ENCODE measurements at regions not wholly inside any gene's neighbourhood (a gene's known extent, or its start where the extent isn't known, plus 50 kb on each side); places are given as distances from the start of the nearest gene placed in this dataset.
"Not testable (repeated sequence)": the region's sequence is repeated elsewhere in the genome, so short reads cannot be mapped to it uniquely, and the experiment has no call there.

DNA sequence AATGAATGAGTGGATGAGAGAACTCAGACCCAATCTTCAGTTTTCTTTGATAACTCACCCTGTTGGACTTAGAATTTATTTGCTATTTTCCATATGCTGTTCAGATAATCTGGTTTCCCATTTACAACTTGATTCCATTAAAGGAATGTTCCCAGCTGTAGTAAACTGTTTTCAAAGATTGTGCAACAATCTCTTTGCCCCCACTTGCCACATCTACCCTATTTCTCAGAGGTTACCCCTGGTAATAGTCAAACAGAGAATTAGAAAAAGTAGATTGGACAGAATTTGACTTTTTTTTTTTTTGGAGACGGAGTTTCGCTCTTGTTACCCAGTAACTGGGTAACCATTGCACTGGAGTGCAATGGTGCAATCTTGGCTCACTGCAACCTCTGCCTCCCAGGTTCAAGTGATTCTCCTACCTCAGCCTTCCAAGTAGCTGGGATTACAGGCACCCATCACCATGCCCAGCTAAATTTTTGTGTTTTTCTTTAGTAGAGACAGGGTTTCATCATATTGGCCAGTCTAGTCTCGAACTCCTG lies 93.4 kb upstream of the SIX2 start:
- Histone ChIP-seq H3K27me3 (ENCODE audit: control insufficient read depth, insufficient read depth, low read length) (no peaks in the 10 kb centered on the region), H3K36me3 (ENCODE audit: control insufficient read depth, insufficient read depth, low read length) (no peaks in the 10 kb centered on the region), H3K4me3 (ENCODE audit: low read depth, low read length) (no peak overlapping the region), H3K9me3 (ENCODE audit: control insufficient read depth, insufficient read depth, low read length) (peaks cover 1% of the 10 kb centered on the region), H3K4me1 (ENCODE audit: control insufficient read depth, insufficient read depth, low read length) (no peaks in the 10 kb centered on the region), H3K27ac (ENCODE audit: low read depth, low read length) (no peak overlapping the region)
- WGBS (ENCODE audit: insufficient coverage), result no CpG with 5 or more reads among the region's 3 CpGs
- DNase-seq (ENCODE audit: low read depth in 4 of 6, low spot score in 6 of 6), result no peak

DNA sequence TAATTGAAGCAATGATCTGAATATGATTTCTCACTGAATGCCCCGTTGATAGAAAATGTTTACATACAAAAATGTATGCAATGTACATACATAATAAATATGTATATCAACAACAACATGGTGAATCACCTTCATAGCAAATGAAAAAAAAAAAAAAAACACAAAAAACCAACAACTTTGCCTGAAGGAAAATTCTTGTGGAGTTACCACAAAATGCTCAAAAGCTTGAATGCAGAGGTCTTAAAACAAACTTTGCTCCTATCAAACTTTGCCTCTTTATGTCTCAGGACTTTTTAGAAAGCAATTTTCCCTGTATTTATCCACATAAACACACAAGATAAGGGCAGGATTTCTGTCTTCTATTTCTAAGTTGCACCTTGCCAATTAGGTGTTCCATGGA lies 92.9 kb upstream of the SIX2 start:
- H3K9me3 ChIP-seq (ENCODE audit: control insufficient read depth, insufficient read depth, low read length), result no peaks in the 10 kb centered on the region
- no peaks in the 10 kb centered on the region for H3K36me3 ChIP-seq (ENCODE audit: control insufficient read depth, insufficient read depth, low read length)
- WGBS (ENCODE audit: insufficient coverage), result no CpG with 5 or more reads among the region's 1 CpG
- DNase-seq (ENCODE audit: low read depth in 4 of 6, low spot score in 6 of 6), result no peak
- no peaks in the 10 kb centered on the region for H3K4me1 ChIP-seq (ENCODE audit: control insufficient read depth, insufficient read depth, low read length)
- no peak overlapping the region for H3K27ac ChIP-seq (ENCODE audit: low read depth, low read length)
- no peak overlapping the region for H3K4me3 ChIP-seq (ENCODE audit: low read depth, low read length)
- no peaks in the 10 kb centered on the region for H3K27me3 ChIP-seq (ENCODE audit: control insufficient read depth, insufficient read depth, low read length)

DNA sequence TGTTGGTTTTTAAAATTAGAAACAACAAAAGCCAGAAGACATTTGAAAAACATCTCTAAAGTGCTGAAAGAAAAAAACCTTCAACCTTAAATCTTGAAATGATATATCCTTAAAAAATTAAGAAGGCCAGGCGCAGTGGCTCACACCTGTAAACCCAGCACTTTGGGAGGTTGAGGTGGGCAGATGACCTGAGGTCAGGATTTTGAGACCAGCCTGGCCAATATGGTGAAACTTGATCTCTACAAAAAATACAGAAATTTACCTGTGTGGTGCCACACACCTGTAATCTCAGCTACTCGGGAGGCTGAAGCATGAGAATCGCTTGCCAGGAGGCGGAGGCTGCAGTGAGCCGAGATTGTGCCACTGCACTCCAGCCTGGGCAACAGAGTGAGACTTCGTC lies 87.7 kb upstream of the SIX2 start:
- WGBS (ENCODE audit: insufficient coverage), result 100% methylated on average over 3 of the region's 6 CpGs
- H3K9me3 ChIP-seq (ENCODE audit: control insufficient read depth, insufficient read depth, low read length), result no peaks in the 10 kb centered on the region
- H3K36me3 ChIP-seq (ENCODE audit: control insufficient read depth, insufficient read depth, low read length), result no peaks in the 10 kb centered on the region
- no peak overlapping the region for H3K4me3 ChIP-seq (ENCODE audit: low read depth, low read length)
- H3K27me3 ChIP-seq (ENCODE audit: control insufficient read depth, insufficient read depth, low read length), result no peaks in the 10 kb centered on the region
- no peaks in the 10 kb centered on the region for H3K4me1 ChIP-seq (ENCODE audit: control insufficient read depth, insufficient read depth, low read length)
- H3K27ac ChIP-seq (ENCODE audit: low read depth, low read length), result no peak overlapping the region
- DNase-seq (ENCODE audit: low read depth in 4 of 6, low spot score in 6 of 6), result no peak

DNA sequence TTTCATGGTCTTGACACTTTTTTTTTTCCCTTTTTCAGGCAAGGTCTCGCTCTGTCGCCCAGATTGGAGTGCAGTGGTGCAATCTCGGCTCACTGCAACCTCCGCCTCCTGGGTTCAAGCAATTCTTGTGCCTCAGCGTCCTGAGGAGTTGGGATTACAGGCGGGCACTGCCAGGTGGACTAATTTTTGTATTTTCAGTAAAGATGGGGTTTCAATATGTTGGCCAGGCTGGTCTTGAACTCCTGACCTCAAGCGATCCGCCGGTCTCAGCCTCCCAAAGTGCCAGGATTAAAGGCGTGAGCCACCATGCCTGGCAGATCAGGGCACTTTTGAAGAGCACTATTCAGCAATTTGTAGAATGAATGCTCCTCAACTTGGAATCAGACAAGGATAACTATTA lies 86.8 kb upstream of the SIX2 start:
- H3K36me3 ChIP-seq (ENCODE audit: control insufficient read depth, insufficient read depth, low read length); DNase-seq (ENCODE audit: low read depth in 4 of 6, low spot score in 6 of 6); H3K27me3 ChIP-seq (ENCODE audit: control insufficient read depth, insufficient read depth, low read length); H3K27ac ChIP-seq (ENCODE audit: low read depth, low read length); H3K4me1 ChIP-seq (ENCODE audit: control insufficient read depth, insufficient read depth, low read length); H3K9me3 ChIP-seq (ENCODE audit: control insufficient read depth, insufficient read depth, low read length); H3K4me3 ChIP-seq (ENCODE audit: low read depth, low read length): not testable (repeated sequence)
- WGBS (ENCODE audit: insufficient coverage), result 96% methylated on average over 10 of the region's 10 CpGs

DNA sequence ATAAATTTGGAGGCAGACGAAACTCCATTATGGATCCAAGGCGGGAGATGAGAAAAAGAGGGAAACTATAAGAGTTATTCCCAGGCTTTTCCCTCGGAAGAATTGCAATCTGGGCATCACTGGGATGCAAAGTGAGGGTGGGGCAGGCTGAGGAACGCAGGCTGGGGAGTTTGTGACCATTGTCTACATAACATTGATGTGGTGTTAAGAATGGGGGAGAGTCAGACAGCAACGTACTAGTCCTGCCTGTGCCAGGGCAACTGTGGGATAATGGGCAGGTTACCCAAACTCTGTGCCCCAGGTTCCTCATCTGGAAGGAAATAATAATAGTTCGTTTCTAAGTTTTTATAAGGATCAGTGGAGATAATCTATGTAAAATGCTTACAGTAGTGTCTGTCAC lies 84.4 kb upstream of the SIX2 start:
- WGBS (ENCODE audit: insufficient coverage), result 76% methylated on average over 5 of the region's 6 CpGs
- H3K4me3 ChIP-seq (ENCODE audit: low read depth, low read length), result no peak overlapping the region
- no peaks in the 10 kb centered on the region for H3K36me3 ChIP-seq (ENCODE audit: control insufficient read depth, insufficient read depth, low read length)
- no peak for DNase-seq (ENCODE audit: low read depth in 4 of 6, low spot score in 6 of 6)
- no peaks in the 10 kb centered on the region for H3K9me3 ChIP-seq (ENCODE audit: control insufficient read depth, insufficient read depth, low read length)
- no peaks in the 10 kb centered on the region for H3K27me3 ChIP-seq (ENCODE audit: control insufficient read depth, insufficient read depth, low read length)
- H3K4me1 ChIP-seq (ENCODE audit: control insufficient read depth, insufficient read depth, low read length), result no peaks in the 10 kb centered on the region
- no peak overlapping the region for H3K27ac ChIP-seq (ENCODE audit: low read depth, low read length)

- no peak for DNase-seq (ENCODE audit: low read depth in 4 of 6, low spot score in 6 of 6)
- H3K27ac ChIP-seq (ENCODE audit: low read depth, low read length), result no peak overlapping the region
- WGBS (ENCODE audit: insufficient coverage), result 96% methylated on average over 2 of the region's 5 CpGs
- no peaks in the 10 kb centered on the region for H3K9me3 ChIP-seq (ENCODE audit: control insufficient read depth, insufficient read depth, low read length)
- no peaks in the 10 kb centered on the region for H3K27me3 ChIP-seq (ENCODE audit: control insufficient read depth, insufficient read depth, low read length)
- no peaks in the 10 kb centered on the region for H3K36me3 ChIP-seq (ENCODE audit: control insufficient read depth, insufficient read depth, low read length)
- H3K4me3 ChIP-seq (ENCODE audit: low read depth, low read length), result no peak overlapping the region
- H3K4me1 ChIP-seq (ENCODE audit: control insufficient read depth, insufficient read depth, low read length), result no peaks in the 10 kb centered on the region
Observed at GRCh38 chr2:45093181-45093580, 83.9 kb upstream of the SIX2 start.

- Histone ChIP-seq H3K4me3 (ENCODE audit: low read depth, low read length) (no peak overlapping the region), H3K27me3 (ENCODE audit: control insufficient read depth, insufficient read depth, low read length) (no peaks in the 10 kb centered on the region), H3K4me1 (ENCODE audit: control insufficient read depth, insufficient read depth, low read length) (no peaks in the 10 kb centered on the region), H3K27ac (ENCODE audit: low read depth, low read length) (no peak overlapping the region), H3K9me3 (ENCODE audit: control insufficient read depth, insufficient read depth, low read length) (no peaks in the 10 kb centered on the region), H3K36me3 (ENCODE audit: control insufficient read depth, insufficient read depth, low read length) (no peaks in the 10 kb centered on the region)
- 73% methylated on average over 9 of the region's 12 CpGs for WGBS (ENCODE audit: insufficient coverage)
- peak in 1 of 6 donors; percentile 36 for DNase-seq (ENCODE audit: low read depth in 4 of 6, low spot score in 6 of 6)
Observed at GRCh38 chr2:45089554-45090261, 80.5 kb upstream of the SIX2 start.

DNA sequence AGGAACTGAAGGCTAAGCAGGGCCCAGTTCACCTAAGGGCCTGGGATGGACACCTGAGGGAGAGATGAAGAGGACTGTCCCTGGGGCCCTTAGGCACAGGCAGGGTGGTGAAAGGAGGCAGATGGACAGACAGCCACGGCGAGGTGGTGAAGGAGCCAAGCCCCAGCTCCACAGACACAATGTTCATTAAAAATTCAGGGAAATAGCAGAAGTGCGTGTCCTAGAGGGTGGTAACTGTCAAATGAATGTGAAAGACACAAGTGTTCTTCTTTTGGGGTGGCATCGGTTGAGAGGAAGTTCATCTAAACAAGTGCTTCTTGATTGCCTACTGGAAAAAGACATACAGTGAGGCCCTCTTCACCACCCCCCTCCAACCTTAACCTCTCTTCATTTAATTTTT lies 76.2 kb upstream of the SIX2 start:
- no peak for DNase-seq (ENCODE audit: low read depth in 4 of 6, low spot score in 6 of 6)
- Histone ChIP-seq H3K4me3 (ENCODE audit: low read depth, low read length) (no peak overlapping the region), H3K9me3 (ENCODE audit: control insufficient read depth, insufficient read depth, low read length) (no peaks in the 10 kb centered on the region), H3K4me1 (ENCODE audit: control insufficient read depth, insufficient read depth, low read length) (no peaks in the 10 kb centered on the region), H3K27ac (ENCODE audit: low read depth, low read length) (no peak overlapping the region), H3K36me3 (ENCODE audit: control insufficient read depth, insufficient read depth, low read length) (no peaks in the 10 kb centered on the region), H3K27me3 (ENCODE audit: control insufficient read depth, insufficient read depth, low read length) (no peaks in the 10 kb centered on the region)
- WGBS (ENCODE audit: insufficient coverage), result no CpG with 5 or more reads among the region's 4 CpGs

- Histone ChIP-seq H3K27me3 (ENCODE audit: control insufficient read depth, insufficient read depth, low read length) (no peaks in the 10 kb centered on the region), H3K36me3 (ENCODE audit: control insufficient read depth, insufficient read depth, low read length) (no peaks in the 10 kb centered on the region), H3K4me3 (ENCODE audit: low read depth, low read length) (no peak overlapping the region), H3K27ac (ENCODE audit: low read depth, low read length) (no peak overlapping the region), H3K9me3 (ENCODE audit: control insufficient read depth, insufficient read depth, low read length) (no peaks in the 10 kb centered on the region), H3K4me1 (ENCODE audit: control insufficient read depth, insufficient read depth, low read length) (no peaks in the 10 kb centered on the region)
- no peak for DNase-seq (ENCODE audit: low read depth in 4 of 6, low spot score in 6 of 6)
- no CpG with 5 or more reads among the region's 8 CpGs for WGBS (ENCODE audit: insufficient coverage)
Observed at GRCh38 chr2:45084361-45085020, 75.2 kb upstream of the SIX2 start.

DNA sequence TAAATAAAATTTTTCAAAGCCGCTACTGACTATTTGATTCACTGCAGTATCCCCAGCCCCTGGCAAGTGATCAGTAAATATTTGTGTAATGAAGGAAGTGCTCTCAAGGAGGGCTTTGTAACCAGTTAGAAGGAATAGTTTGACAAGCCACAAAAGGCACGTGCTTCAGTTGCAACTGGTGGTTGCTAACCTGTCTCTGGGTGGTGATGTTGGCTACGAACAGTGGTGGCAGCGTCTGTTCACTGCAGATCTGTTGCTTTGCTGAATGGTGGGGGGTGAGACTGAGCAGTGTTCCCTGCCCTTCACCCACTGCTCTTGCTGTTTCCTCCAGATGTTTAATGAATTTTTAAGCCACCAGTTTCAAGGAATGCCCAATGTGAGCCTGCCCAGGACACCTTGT lies 73.9 kb upstream of the SIX2 start:
- Histone ChIP-seq H3K4me1 (ENCODE audit: control insufficient read depth, insufficient read depth, low read length) (no peaks in the 10 kb centered on the region), H3K36me3 (ENCODE audit: control insufficient read depth, insufficient read depth, low read length) (no peaks in the 10 kb centered on the region), H3K4me3 (ENCODE audit: low read depth, low read length) (no peak overlapping the region), H3K9me3 (ENCODE audit: control insufficient read depth, insufficient read depth, low read length) (no peaks in the 10 kb centered on the region), H3K27me3 (ENCODE audit: control insufficient read depth, insufficient read depth, low read length) (no peaks in the 10 kb centered on the region), H3K27ac (ENCODE audit: low read depth, low read length) (no peak overlapping the region)
- no peak for DNase-seq (ENCODE audit: low read depth in 4 of 6, low spot score in 6 of 6)
- WGBS (ENCODE audit: insufficient coverage), result 17% methylated on average over 1 of the region's 4 CpGs
